ENCODE measurements at regions not wholly inside any gene's neighbourhood (a gene's known extent, or its start where the extent isn't known, plus 50 kb on each side); places are given as distances from the start of the nearest gene placed in this dataset.

DNA sequence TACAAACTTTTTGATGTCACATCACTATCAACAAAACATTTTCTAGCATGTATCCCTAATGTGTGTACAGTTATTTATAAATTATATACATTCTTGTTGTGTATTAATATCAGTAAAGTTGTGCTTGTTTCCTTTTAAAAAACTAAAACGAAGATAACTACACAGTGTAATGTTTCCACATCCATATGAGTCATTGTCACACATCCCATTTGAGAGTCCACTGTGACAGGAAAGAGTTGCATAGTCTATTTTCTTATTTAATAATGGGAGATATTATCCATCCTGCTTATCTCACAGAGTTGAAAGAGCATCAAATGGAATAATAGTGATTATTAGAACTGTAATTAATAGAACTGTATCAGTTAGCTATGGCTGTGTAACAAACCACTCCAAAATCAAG, 434.0 kb upstream of the CLINT1 start:
- peaks cover 0 to 94% (median 71%) of the 10 kb centered on the region in 11 experiments; a peak in 16 of 22 replicates for H3K36me3 ChIP-seq
- TF ChIP-seq Cebpa-rat (IDR thresholded peaks at IDR 0.05) = no peak
- H3K4me1 ChIP-seq = peaks cover 0 to 3% (median 0%) of the 10 kb centered on the region in 10 experiments; a peak in 4 of 20 replicates
- peaks cover 51 to 98% (median 94%) of the 10 kb centered on the region in 11 experiments for H3K9me3 ChIP-seq (replicated peaks in 1 of 11)
- H4K20me1 ChIP-seq = no peaks in the 10 kb centered on the region
- no peak overlapping the region for H3K4me2 ChIP-seq
- H3K27me3 ChIP-seq = no peaks in the 10 kb centered on the region
- no peak overlapping the region for H3K4me3 ChIP-seq
- H3K9ac ChIP-seq = no peak overlapping the region
- H3K27ac ChIP-seq = no peak overlapping the region

DNA sequence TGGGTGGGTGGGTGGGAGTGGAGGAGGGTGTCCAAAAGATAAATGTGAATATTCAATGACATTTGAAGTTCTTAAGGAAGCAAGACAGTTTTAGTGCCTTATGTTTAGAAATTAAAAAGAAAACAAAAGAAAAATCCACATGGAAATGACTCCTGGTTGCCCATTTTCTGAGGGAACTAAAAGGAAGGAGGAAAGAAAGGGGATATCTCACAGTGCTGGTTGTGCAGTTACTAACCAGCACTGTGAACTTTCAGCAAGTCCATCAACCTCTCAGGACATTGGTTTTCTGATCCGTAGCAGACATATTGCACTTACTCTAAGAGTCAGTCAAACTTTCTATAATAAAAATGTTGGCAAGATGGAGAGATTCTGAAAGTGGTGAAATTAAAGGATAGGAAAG, 431.0 kb upstream of the CLINT1 start:
- H3K4me3 ChIP-seq = no peak overlapping the region
- H3K36me3 ChIP-seq = peaks cover 0 to 91% (median 59%) of the 10 kb centered on the region in 11 experiments; a peak in 16 of 22 replicates
- H3K4me2 ChIP-seq = no peak overlapping the region
- H4K20me1 ChIP-seq = no peaks in the 10 kb centered on the region
- H3K27me3 ChIP-seq = no peaks in the 10 kb centered on the region
- H3K9ac ChIP-seq = no peak overlapping the region
- H3K27ac ChIP-seq = no peak overlapping the region
- no peak for TF ChIP-seq Cebpa-rat (IDR thresholded peaks at IDR 0.05)
- H3K4me1 ChIP-seq = peaks cover 0 to 32% (median 13%) of the 10 kb centered on the region in 10 experiments; a peak in 12 of 20 replicates
- peaks cover 24 to 90% (median 79%) of the 10 kb centered on the region in 11 experiments for H3K9me3 ChIP-seq (replicated peaks in 1 of 11)

- peaks cover 0 to 49% (median 29%) of the 10 kb centered on the region in 10 experiments; a peak in 15 of 20 replicates for H3K4me1 ChIP-seq
- no peaks in the 10 kb centered on the region for H3K27me3 ChIP-seq
- peaks cover 0 to 74% (median 42%) of the 10 kb centered on the region in 11 experiments; a peak in 16 of 22 replicates for H3K36me3 ChIP-seq
- TF ChIP-seq Cebpa-rat (IDR thresholded peaks at IDR 0.05) = no peak
- H3K27ac ChIP-seq = no peak overlapping the region
- peak overlapping the region in 2 of 10 experiments; percentile 0 to 3; a peak in 1 of 20 replicates for H3K4me3 ChIP-seq
- no peak overlapping the region for H3K9ac ChIP-seq
- peaks cover 11 to 74% (median 62%) of the 10 kb centered on the region in 11 experiments for H3K9me3 ChIP-seq (replicated peaks in 1 of 11)
- no peaks in the 10 kb centered on the region for H4K20me1 ChIP-seq
- H3K4me2 ChIP-seq = no peak overlapping the region
Observed at GRCh38 chr5:158288272-158288657, 429.3 kb upstream of the CLINT1 start.

- TF ChIP-seq Cebpa-rat (IDR thresholded peaks at IDR 0.05) = no peak
Observed at GRCh38 chr5:158287643-158288271, 428.8 kb upstream of the CLINT1 start.

DNA sequence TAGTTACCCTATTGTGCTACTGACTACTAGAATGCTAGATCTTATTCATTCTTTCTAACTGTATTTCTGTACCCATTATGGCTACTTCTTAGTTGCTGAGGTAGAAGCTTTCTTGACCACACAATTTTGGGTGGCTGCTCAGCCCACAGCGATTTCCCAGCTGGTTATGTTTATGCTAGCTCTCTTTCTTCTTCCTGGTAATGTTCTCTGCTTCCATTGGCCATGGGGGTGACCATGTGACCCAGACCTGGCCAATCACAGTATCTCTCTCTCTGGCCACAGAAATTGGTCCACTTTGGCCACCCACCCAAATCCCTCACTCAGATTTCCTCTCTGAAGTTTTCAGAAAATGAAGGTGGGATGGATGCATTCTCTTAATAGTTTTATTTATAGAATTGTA, 427.9 kb upstream of the CLINT1 start:
- Histone ChIP-seq H4K20me1 (no peaks in the 10 kb centered on the region), H3K36me3 (peaks cover 0 to 60% (median 34%) of the 10 kb centered on the region in 11 experiments; a peak in 15 of 22 replicates), H3K9ac (no peak overlapping the region), H3K4me2 (peak overlapping the region in 2 of 11 experiments; percentile 4 to 12; a peak in 1 of 22 replicates), H3K27ac (no peak overlapping the region), H3K4me1 (peaks cover 0 to 64% (median 43%) of the 10 kb centered on the region in 10 experiments; a peak in 15 of 20 replicates), H3K27me3 (no peaks in the 10 kb centered on the region), H3K4me3 (peak overlapping the region in 1 of 10 experiments; percentile 17; a peak in 1 of 20 replicates), H3K9me3 (replicated peaks in 1 of 11) (peaks cover 8 to 60% (median 48%) of the 10 kb centered on the region in 11 experiments; a peak in 21 of 22 replicates)
- TF ChIP-seq Cebpa-rat (IDR thresholded peaks at IDR 0.05) = no peak

More at GRCh38 chr5:158287643-158288271, 428.8 kb upstream of the CLINT1 start:
- Histone ChIP-seq H3K27me3 (no peaks in the 10 kb centered on the region), H3K27ac (no peak overlapping the region), H3K9ac (no peak overlapping the region), H3K4me2 (peak overlapping the region in 1 of 11 experiments; percentile 4; a peak in 1 of 22 replicates), H3K9me3 (replicated peaks in 1 of 11) (peaks cover 8 to 69% (median 57%) of the 10 kb centered on the region in 11 experiments; a peak in 21 of 22 replicates), H4K20me1 (no peaks in the 10 kb centered on the region), H3K4me1 (peaks cover 0 to 55% (median 34%) of the 10 kb centered on the region in 10 experiments; a peak in 15 of 20 replicates), H3K4me3 (peak overlapping the region in 1 of 10 experiments; percentile 0; a peak in 1 of 20 replicates), H3K36me3 (peaks cover 0 to 69% (median 37%) of the 10 kb centered on the region in 11 experiments; a peak in 15 of 22 replicates)

- no peak overlapping the region for H3K4me3 ChIP-seq
- H3K4me2 ChIP-seq = peak overlapping the region in 6 of 11 experiments; percentile 38 to 83 (median 70); a peak in 10 of 22 replicates
- no peaks in the 10 kb centered on the region for H3K27me3 ChIP-seq
- H3K4me1 ChIP-seq = peaks cover 0 to 74% (median 46%) of the 10 kb centered on the region in 10 experiments; a peak in 15 of 20 replicates
- TF ChIP-seq Cebpa-rat (IDR thresholded peaks at IDR 0.05) = no peak
- H4K20me1 ChIP-seq = no peaks in the 10 kb centered on the region
- H3K36me3 ChIP-seq = peaks cover 0 to 59% (median 34%) of the 10 kb centered on the region in 11 experiments; a peak in 15 of 22 replicates
- peaks cover 16 to 57% (median 48%) of the 10 kb centered on the region in 11 experiments for H3K9me3 ChIP-seq (replicated peaks in 1 of 11)
- H3K9ac ChIP-seq = no peak overlapping the region
- 0 out of 22 replicates have a peak overlapping the region, but pooled peaks of 1 of the 11 experiments have one; percentile 6 for H3K27ac ChIP-seq
Observed at GRCh38 chr5:158285698-158286097, 426.8 kb upstream of the CLINT1 start.

- peaks cover 0 to 80% (median 46%) of the 10 kb centered on the region in 10 experiments; a peak in 15 of 20 replicates for H3K4me1 ChIP-seq
- peaks cover 30 to 59% (median 50%) of the 10 kb centered on the region in 11 experiments for H3K9me3 ChIP-seq (replicated peaks in 1 of 11)
- 0 out of 22 replicates have a peak overlapping the region, but pooled peaks of 1 of the 11 experiments have one; percentile 41 for H3K27ac ChIP-seq
- no peaks in the 10 kb centered on the region for H3K27me3 ChIP-seq
- TF ChIP-seq Cebpa-rat (IDR thresholded peaks at IDR 0.05) = no peak
- no peak overlapping the region for H3K9ac ChIP-seq
- peaks cover 0 to 61% (median 40%) of the 10 kb centered on the region in 11 experiments; a peak in 16 of 22 replicates for H3K36me3 ChIP-seq
- H4K20me1 ChIP-seq = no peaks in the 10 kb centered on the region
- no peak overlapping the region for H3K4me3 ChIP-seq
- H3K4me2 ChIP-seq = peak overlapping the region in 7 of 11 experiments; percentile 38 to 83 (median 67); a peak in 11 of 22 replicates
Observed at GRCh38 chr5:158284242-158284641, 425.3 kb upstream of the CLINT1 start.

- Histone ChIP-seq H3K36me3 (peaks cover 0 to 61% (median 40%) of the 10 kb centered on the region in 11 experiments; a peak in 16 of 22 replicates), H3K27me3 (no peaks in the 10 kb centered on the region), H3K4me1 (peaks cover 0 to 80% (median 46%) of the 10 kb centered on the region in 10 experiments; a peak in 15 of 20 replicates), H3K4me3 (no peak overlapping the region; a peak in 1 of 20 replicates), H3K9ac (no peak overlapping the region), H3K27ac (peak overlapping the region in 1 of 11 experiments; percentile 41; a peak in 2 of 22 replicates), H3K9me3 (replicated peaks in 1 of 11) (peaks cover 32 to 59% (median 50%) of the 10 kb centered on the region in 11 experiments), H4K20me1 (no peaks in the 10 kb centered on the region), H3K4me2 (peak overlapping the region in 8 of 11 experiments; percentile 27 to 83 (median 64); a peak in 16 of 22 replicates)
- no peak for TF ChIP-seq Cebpa-rat (IDR thresholded peaks at IDR 0.05)
Observed at GRCh38 chr5:158283397-158283796, 424.5 kb upstream of the CLINT1 start.
